ENCODE measurements at regions not wholly inside any gene's neighbourhood (a gene's known extent, or its start where the extent isn't known, plus 50 kb on each side); places are given as distances from the start of the nearest gene placed in this dataset.
"Not testable (repeated sequence)": the region's sequence is repeated elsewhere in the genome, so short reads cannot be mapped to it uniquely, and the experiment has no call there.

- not testable (repeated sequence) for TF ChIP-seq EZH2 (IDR thresholded peaks at IDR 0.05; ENCODE audit: insufficient read depth, poor library complexity, severe bottlenecking); EZH2phosphoT487 (IDR thresholded peaks at IDR 0.05; ENCODE audit: insufficient read depth, low read depth)
Measured at GRCh38 chr21:33965662-33966061, 50.1 kb upstream of the ATP5PO start.

Measured in GM23248 (cell line).